Activated naive CD8-positive, alpha-beta T cell treated with anti-CD3 and anti-CD28 coated beads for 36 hours (primary cell): ENCODE measurements at regions not wholly inside any gene's neighbourhood (a gene's known extent, or its start where the extent isn't known, plus 50 kb on each side); places are given as distances from the start of the nearest gene placed in this dataset.

Source experiments
- DNase-seq: peaks from one replicate; pipeline ENCODE4 v3.0.0; 2021
- H3K27ac Mint-ChIP-seq: one replicate; pipeline ENCODE4 v1.8.0; 2022; ENCODE audit warnings: mild to moderate bottlenecking, moderate library complexity, mixed read lengths
- H3K27me3 Mint-ChIP-seq: one replicate; pipeline ENCODE4 v1.8.0; 2022; ENCODE audit warnings: mild to moderate bottlenecking, mixed read lengths
- H3K36me3 Mint-ChIP-seq: one replicate; pipeline ENCODE4 v1.8.0; 2021; ENCODE audit warnings: mild to moderate bottlenecking, mixed read lengths
- H3K4me1 Mint-ChIP-seq: one replicate; pipeline ENCODE4 v1.8.0; 2021; ENCODE audit warnings: mixed read lengths
- H3K4me3 Mint-ChIP-seq: one replicate; pipeline ENCODE4 v1.8.0; 2022; ENCODE audit warnings: mild to moderate bottlenecking, moderate library complexity, mixed read lengths
- H3K9me3 Mint-ChIP-seq: one replicate; pipeline ENCODE4 v1.8.0; 2022; ENCODE audit warnings: mixed read lengths

GRCh38 chr13:109447667-109448066 is 338.7 kb downstream of the IRS2 start:
- peaks cover 12% of the 10 kb centered on the region for H3K9me3 Mint-ChIP-seq
- DNase-seq: no peak
- H3K36me3 Mint-ChIP-seq: no peaks in the 10 kb centered on the region
- H3K4me1 Mint-ChIP-seq: no peaks in the 10 kb centered on the region
- H3K4me3 Mint-ChIP-seq: no peak overlapping the region
- H3K27me3 Mint-ChIP-seq: no peaks in the 10 kb centered on the region
- H3K27ac Mint-ChIP-seq: no peak overlapping the region

GRCh38 chr13:109440320-109440719 is 346.1 kb downstream of the IRS2 start:
- DNase-seq: no peak
- peaks cover 12% of the 10 kb centered on the region for H3K9me3 Mint-ChIP-seq
- no peak overlapping the region for H3K4me3 Mint-ChIP-seq

GRCh38 chr13:109439813-109440212 is 346.6 kb downstream of the IRS2 start:
- no peaks in the 10 kb centered on the region for H3K36me3 Mint-ChIP-seq
- no peak overlapping the region for H3K4me3 Mint-ChIP-seq
- peaks cover 12% of the 10 kb centered on the region for H3K9me3 Mint-ChIP-seq
- no peaks in the 10 kb centered on the region for H3K4me1 Mint-ChIP-seq
- H3K27me3 Mint-ChIP-seq: no peaks in the 10 kb centered on the region
- H3K27ac Mint-ChIP-seq: no peak overlapping the region
- no peak for DNase-seq

More at GRCh38 chr13:109440320-109440719, 346.1 kb downstream of the IRS2 start:
- Mint-ChIP-seq H3K27me3 (no peaks in the 10 kb centered on the region), H3K27ac (no peak overlapping the region), H3K4me1 (no peaks in the 10 kb centered on the region), H3K36me3 (no peaks in the 10 kb centered on the region)

GRCh38 chr13:109436841-109437240 is 349.5 kb downstream of the IRS2 start:
- Mint-ChIP-seq H3K4me1 (no peaks in the 10 kb centered on the region), H3K9me3 (peaks cover 4% of the 10 kb centered on the region), H3K36me3 (peaks cover 1% of the 10 kb centered on the region), H3K4me3 (no peak overlapping the region), H3K27me3 (no peaks in the 10 kb centered on the region), H3K27ac (no peak overlapping the region)
- DNase-seq: no peak

- H3K9me3 Mint-ChIP-seq: peaks cover 4% of the 10 kb centered on the region
- peaks cover 1% of the 10 kb centered on the region for H3K36me3 Mint-ChIP-seq
- H3K27me3 Mint-ChIP-seq: no peaks in the 10 kb centered on the region
- no peaks in the 10 kb centered on the region for H3K4me1 Mint-ChIP-seq
- no peak for DNase-seq
- H3K27ac Mint-ChIP-seq: no peak overlapping the region
- H3K4me3 Mint-ChIP-seq: no peak overlapping the region
Observed at GRCh38 chr13:109436055-109436622, 350.2 kb downstream of the IRS2 start.

GRCh38 chr13:109431217-109431616 is 355.2 kb downstream of the IRS2 start:
- peaks cover 1% of the 10 kb centered on the region for H3K36me3 Mint-ChIP-seq
- no peak overlapping the region for H3K27ac Mint-ChIP-seq
- peaks cover 7% of the 10 kb centered on the region for H3K27me3 Mint-ChIP-seq
- no peak for DNase-seq
- peaks cover 18% of the 10 kb centered on the region for H3K4me1 Mint-ChIP-seq
- H3K9me3 Mint-ChIP-seq: peaks cover 16% of the 10 kb centered on the region
- no peak overlapping the region for H3K4me3 Mint-ChIP-seq

GRCh38 chr13:109428146-109428545 is 358.2 kb downstream of the IRS2 start:
- H3K27ac Mint-ChIP-seq: no peak overlapping the region
- H3K4me3 Mint-ChIP-seq: no peak overlapping the region
- peaks cover 7% of the 10 kb centered on the region for H3K27me3 Mint-ChIP-seq
- peaks cover 12% of the 10 kb centered on the region for H3K9me3 Mint-ChIP-seq
- peaks cover 18% of the 10 kb centered on the region for H3K4me1 Mint-ChIP-seq
- H3K36me3 Mint-ChIP-seq: peaks cover under 1% of the 10 kb centered on the region
- no peak for DNase-seq

- Mint-ChIP-seq H3K4me3 (no peak overlapping the region), H3K9me3 (peaks cover 12% of the 10 kb centered on the region), H3K36me3 (no peaks in the 10 kb centered on the region), H3K27ac (no peak overlapping the region), H3K4me1 (peaks cover 18% of the 10 kb centered on the region), H3K27me3 (peaks cover 11% of the 10 kb centered on the region)
- no peak for DNase-seq
Observed at GRCh38 chr13:109427695-109428094, 358.7 kb downstream of the IRS2 start.

GRCh38 chr13:109427148-109427547 is 359.2 kb downstream of the IRS2 start:
- Mint-ChIP-seq H3K9me3 (peaks cover 12% of the 10 kb centered on the region), H3K27me3 (peaks cover 13% of the 10 kb centered on the region), H3K4me1 (peaks cover 18% of the 10 kb centered on the region), H3K4me3 (no peak overlapping the region), H3K36me3 (no peaks in the 10 kb centered on the region), H3K27ac (no peak overlapping the region)
- DNase-seq: no peak

- Mint-ChIP-seq H3K36me3 (no peaks in the 10 kb centered on the region), H3K9me3 (peaks cover 12% of the 10 kb centered on the region), H3K4me3 (no peak overlapping the region), H3K27ac (no peak overlapping the region), H3K4me1 (peaks cover 18% of the 10 kb centered on the region), H3K27me3 (peaks cover 16% of the 10 kb centered on the region)
- DNase-seq: no peak
Observed at GRCh38 chr13:109426690-109426990, 359.7 kb downstream of the IRS2 start.

GRCh38 chr13:109425821-109426689 is 360.3 kb downstream of the IRS2 start:
- H3K9me3 Mint-ChIP-seq: peaks cover 12% of the 10 kb centered on the region
- H3K27me3 Mint-ChIP-seq: peaks cover 16% of the 10 kb centered on the region
- no peak overlapping the region for H3K27ac Mint-ChIP-seq
- no peak for DNase-seq
- no peaks in the 10 kb centered on the region for H3K36me3 Mint-ChIP-seq
- no peak overlapping the region for H3K4me3 Mint-ChIP-seq
- peaks cover 18% of the 10 kb centered on the region for H3K4me1 Mint-ChIP-seq

- Mint-ChIP-seq H3K9me3 (no peaks in the 10 kb centered on the region), H3K36me3 (no peaks in the 10 kb centered on the region)
Observed at GRCh38 chr13:109422161-109422560, 364.2 kb downstream of the IRS2 start.

GRCh38 chr13:109419896-109420295 is 366.5 kb downstream of the IRS2 start:
- Mint-ChIP-seq H3K4me3 (no peak overlapping the region), H3K9me3 (no peaks in the 10 kb centered on the region), H3K27ac (no peak overlapping the region), H3K27me3 (peaks cover 23% of the 10 kb centered on the region), H3K36me3 (no peaks in the 10 kb centered on the region), H3K4me1 (no peaks in the 10 kb centered on the region)
- DNase-seq: no peak

More at GRCh38 chr13:109422161-109422560, 364.2 kb downstream of the IRS2 start:
- Mint-ChIP-seq H3K4me1 (peaks cover 2% of the 10 kb centered on the region), H3K27me3 (peaks cover 25% of the 10 kb centered on the region), H3K27ac (no peak overlapping the region), H3K4me3 (no peak overlapping the region)
- DNase-seq: no peak

- peaks cover 26% of the 10 kb centered on the region for H3K27me3 Mint-ChIP-seq
- no peak for DNase-seq
- H3K9me3 Mint-ChIP-seq: no peaks in the 10 kb centered on the region
- no peak overlapping the region for H3K27ac Mint-ChIP-seq
- H3K4me1 Mint-ChIP-seq: no peaks in the 10 kb centered on the region
- H3K36me3 Mint-ChIP-seq: no peaks in the 10 kb centered on the region
- no peak overlapping the region for H3K4me3 Mint-ChIP-seq
Observed at GRCh38 chr13:109418111-109418510, 368.3 kb downstream of the IRS2 start.

GRCh38 chr13:109416001-109416400 is 370.4 kb downstream of the IRS2 start:
- Mint-ChIP-seq H3K4me1 (no peaks in the 10 kb centered on the region), H3K27me3 (peaks cover 21% of the 10 kb centered on the region), H3K9me3 (no peaks in the 10 kb centered on the region), H3K4me3 (no peak overlapping the region), H3K36me3 (no peaks in the 10 kb centered on the region), H3K27ac (no peak overlapping the region)
- DNase-seq: no peak

GRCh38 chr13:109415057-109415456 is 371.3 kb downstream of the IRS2 start:
- Mint-ChIP-seq H3K36me3 (no peaks in the 10 kb centered on the region), H3K9me3 (no peaks in the 10 kb centered on the region), H3K4me3 (no peak overlapping the region), H3K4me1 (no peaks in the 10 kb centered on the region), H3K27me3 (peaks cover 21% of the 10 kb centered on the region), H3K27ac (no peak overlapping the region)
- no peak for DNase-seq
